Trophoblast cell (in vitro differentiated cells and primary cell): ENCODE measurements at regions not wholly inside any gene's neighbourhood (a gene's known extent, or its start where the extent isn't known, plus 50 kb on each side); places are given as distances from the start of the nearest gene placed in this dataset.

Source experiments
- DNase-seq, 2 donors: peaks; one replicate each; pipeline ENCODE4 v3.0.0-alpha.2; 2016
- H2AFZ ChIP-seq: 2 replicates; pipeline ENCODE4 v1.6.1; 2013; ENCODE audit warnings: low read length, moderate library complexity, mild to moderate bottlenecking; ENCODE audit not compliant: insufficient read depth, poor library complexity
- H2AK5ac ChIP-seq: 2 replicates; pipeline ENCODE4 v1.6.1; 2013; ENCODE audit warnings: mild to moderate bottlenecking, low read length
- H2BK120ac ChIP-seq: 2 replicates; pipeline ENCODE4 v1.6.1; 2013; ENCODE audit warnings: low read length, mild to moderate bottlenecking, moderate library complexity; ENCODE audit not compliant: insufficient read depth, poor library complexity
- H2BK12ac ChIP-seq: 2 replicates; pipeline ENCODE4 v1.6.1; 2013; ENCODE audit warnings: mild to moderate bottlenecking, low read length, moderate library complexity
- H2BK5ac ChIP-seq: 2 replicates; pipeline ENCODE4 v1.6.1; 2013; ENCODE audit warnings: low read length, low read depth, moderate library complexity, mild to moderate bottlenecking; ENCODE audit not compliant: poor library complexity
- H3K14ac ChIP-seq: 2 replicates; pipeline ENCODE4 v1.6.1; 2013; ENCODE audit warnings: mild to moderate bottlenecking, low read length
- H3K18ac ChIP-seq: 2 replicates; pipeline ENCODE4 v1.6.1; 2013; ENCODE audit warnings: mild to moderate bottlenecking, low read length
- H3K23ac ChIP-seq: 2 replicates; pipeline ENCODE4 v1.6.1; 2013; ENCODE audit warnings: low read length
- H3K27ac ChIP-seq: 2 replicates; pipeline ENCODE4 v1.5.1; 2013; ENCODE audit warnings: low read depth, mild to moderate bottlenecking, inconsistent platforms, low read length, moderate library complexity
- H3K27me3 ChIP-seq: 2 replicates; pipeline ENCODE4 v1.6.1; 2013; ENCODE audit warnings: inconsistent platforms, mild to moderate bottlenecking, low read length, moderate library complexity; ENCODE audit not compliant: insufficient read depth
- H3K36me3 ChIP-seq, 2 experiments: 1 replicate in 1 of 2; 2 replicates in 1 of 2; pipeline ENCODE4 v1.6.1; 2013; ENCODE audit warnings: low read length in 2 of 2, mild to moderate bottlenecking in 2 of 2, moderate library complexity in 1 of 2; ENCODE audit not compliant: insufficient read depth in 2 of 2, control insufficient read depth in 1 of 2
- H3K4ac ChIP-seq: 2 replicates; pipeline ENCODE4 v1.6.1; 2013; ENCODE audit warnings: low read depth, mild to moderate bottlenecking, low read length, moderate library complexity
- H3K4me1 ChIP-seq, 2 experiments: 1 replicate in 1 of 2; 2 replicates in 1 of 2; pipeline ENCODE4 v1.6.1; 2013; ENCODE audit warnings: low read length in 2 of 2, mild to moderate bottlenecking in 2 of 2, moderate library complexity in 1 of 2; ENCODE audit not compliant: insufficient read depth in 2 of 2, control insufficient read depth in 1 of 2
- H3K4me2 ChIP-seq: 2 replicates; pipeline ENCODE4 v1.6.1; 2013; ENCODE audit warnings: inconsistent platforms, mild to moderate bottlenecking, low read length, moderate library complexity
- H3K4me3 ChIP-seq: 2 replicates; pipeline ENCODE4 v1.5.1; 2013; ENCODE audit warnings: mild to moderate bottlenecking, low read depth, low read length, inconsistent platforms
- H3K79me1 ChIP-seq: one replicate; pipeline ENCODE4 v1.6.1; 2013; ENCODE audit warnings: low read length
- H3K79me2 ChIP-seq: 2 replicates; pipeline ENCODE4 v1.6.1; 2013; ENCODE audit warnings: low read length, mild to moderate bottlenecking; ENCODE audit not compliant: control insufficient read depth, insufficient read depth, poor library complexity
- H3K9ac ChIP-seq: 2 replicates; pipeline ENCODE4 v1.6.1; 2013; ENCODE audit warnings: mild to moderate bottlenecking, low read length
- H3K9me3 ChIP-seq: 2 replicates; pipeline ENCODE4 v1.6.1; 2013; ENCODE audit warnings: low read depth, mild to moderate bottlenecking, control low read depth, inconsistent platforms, low read length; ENCODE audit not compliant: insufficient read depth
- H4K12ac ChIP-seq: 2 replicates; pipeline ENCODE4 v1.6.1; 2013; ENCODE audit warnings: low read depth, mild to moderate bottlenecking, low read length, moderate library complexity
- H4K8ac ChIP-seq: 2 replicates; pipeline ENCODE4 v1.6.1; 2013; ENCODE audit warnings: low read depth, mild to moderate bottlenecking, low read length, moderate library complexity
- H4K91ac ChIP-seq: one replicate; pipeline ENCODE4 v1.6.1; 2013; ENCODE audit warnings: low read depth, mild to moderate bottlenecking, low read length, moderate library complexity
- WGBS: extraction: QIAGEN DNeasy Blood & Tissue Kit; methylation state at CpG from one replicate; pipeline ENCODE4 v1.1.7; 2013; ENCODE audit warnings: missing lambda C conversion rate; ENCODE audit not compliant: insufficient read length, insufficient coverage; ENCODE audit errors: extremely low coverage; 5-methylcytosine and 5-hydroxymethylcytosine counted together

GRCh38 chr12:25376985-25377384 is 126.3 kb upstream of the KRAS start:
- Histone ChIP-seq H2BK12ac (no peak overlapping the region), H2AK5ac (no peak overlapping the region)
- no CpG with 5 or more reads among the region's 4 CpGs for WGBS

GRCh38 chr12:25376407-25376806 is 125.7 kb upstream of the KRAS start:
- Histone ChIP-seq H4K12ac (no peak overlapping the region), H3K27ac (no peak overlapping the region), H3K4ac (no peak overlapping the region), H3K36me3 (no peaks in the 10 kb centered on the region), H2BK12ac (no peak overlapping the region), H3K4me2 (no peak overlapping the region), H2AFZ (no peak overlapping the region), H2BK5ac (no peak overlapping the region), H3K4me1 (no peaks in the 10 kb centered on the region), H3K79me2 (no peaks in the 10 kb centered on the region), H3K79me1 (no peaks in the 10 kb centered on the region), H3K27me3 (no peaks in the 10 kb centered on the region), H3K18ac (no peak overlapping the region), H3K9ac (no peak overlapping the region), H3K14ac (no peak overlapping the region), H3K23ac (no peak overlapping the region), H3K9me3 (no peaks in the 10 kb centered on the region), H3K4me3 (no peak overlapping the region), H4K8ac (no peak overlapping the region), H2BK120ac (no peak overlapping the region), H2AK5ac (no peak overlapping the region), H4K91ac (no peak overlapping the region)
- no peak for DNase-seq
- WGBS, result no CpG with 5 or more reads among the region's 1 CpG

More at GRCh38 chr12:25376985-25377384, 126.3 kb upstream of the KRAS start:
- Histone ChIP-seq H3K9ac (no peak overlapping the region), H3K4me1 (no peaks in the 10 kb centered on the region), H3K23ac (no peak overlapping the region), H4K8ac (no peak overlapping the region), H3K79me2 (no peaks in the 10 kb centered on the region), H2BK5ac (no peak overlapping the region), H3K27ac (no peak overlapping the region), H3K14ac (no peak overlapping the region), H2BK120ac (no peak overlapping the region), H3K4ac (no peak overlapping the region), H3K4me3 (no peak overlapping the region), H3K36me3 (no peaks in the 10 kb centered on the region), H3K79me1 (no peaks in the 10 kb centered on the region), H4K12ac (no peak overlapping the region), H3K4me2 (no peak overlapping the region), H3K18ac (no peak overlapping the region), H2AFZ (no peak overlapping the region), H4K91ac (no peak overlapping the region), H3K9me3 (no peaks in the 10 kb centered on the region), H3K27me3 (no peaks in the 10 kb centered on the region)
- no peak for DNase-seq

- no peak overlapping the region for H3K4ac ChIP-seq
- WGBS, result no CpG with 5 or more reads among the region's 4 CpGs
- no peaks in the 10 kb centered on the region for H3K79me2 ChIP-seq
- no peaks in the 10 kb centered on the region for H3K27me3 ChIP-seq
- no peaks in the 10 kb centered on the region for H3K79me1 ChIP-seq
- H2AK5ac ChIP-seq, result no peak overlapping the region
- no peak overlapping the region for H2BK12ac ChIP-seq
- no peak overlapping the region for H3K23ac ChIP-seq
- H3K4me3 ChIP-seq, result no peak overlapping the region
- H2BK5ac ChIP-seq, result no peak overlapping the region
- no peak overlapping the region for H2AFZ ChIP-seq
- no peak overlapping the region for H3K14ac ChIP-seq
- H3K4me2 ChIP-seq, result no peak overlapping the region
- H3K9ac ChIP-seq, result no peak overlapping the region
- DNase-seq, result no peak
- no peaks in the 10 kb centered on the region for H3K4me1 ChIP-seq
- no peak overlapping the region for H4K91ac ChIP-seq
- no peak overlapping the region for H4K8ac ChIP-seq
- no peak overlapping the region for H2BK120ac ChIP-seq
- no peak overlapping the region for H4K12ac ChIP-seq
- no peaks in the 10 kb centered on the region for H3K9me3 ChIP-seq
- H3K18ac ChIP-seq, result no peak overlapping the region
- H3K36me3 ChIP-seq, result no peaks in the 10 kb centered on the region
- H3K27ac ChIP-seq, result no peak overlapping the region
Observed at GRCh38 chr12:25372969-25373817, 122.5 kb upstream of the KRAS start.

GRCh38 chr12:25372002-25372401 is 121.3 kb upstream of the KRAS start:
- H3K9me3 ChIP-seq, result peaks cover 2% of the 10 kb centered on the region
- no peak overlapping the region for H2AFZ ChIP-seq
- no peak overlapping the region for H4K91ac ChIP-seq
- no peak overlapping the region for H3K9ac ChIP-seq
- no peaks in the 10 kb centered on the region for H3K27me3 ChIP-seq
- H3K4me2 ChIP-seq, result no peak overlapping the region
- no peaks in the 10 kb centered on the region for H3K4me1 ChIP-seq
- H3K4ac ChIP-seq, result no peak overlapping the region
- H4K12ac ChIP-seq, result no peak overlapping the region
- H3K18ac ChIP-seq, result no peak overlapping the region
- no peak overlapping the region for H3K14ac ChIP-seq
- H4K8ac ChIP-seq, result no peak overlapping the region
- H3K4me3 ChIP-seq, result no peak overlapping the region
- no peaks in the 10 kb centered on the region for H3K36me3 ChIP-seq
- H3K79me2 ChIP-seq, result no peaks in the 10 kb centered on the region
- no peak overlapping the region for H2BK5ac ChIP-seq
- H3K23ac ChIP-seq, result no peak overlapping the region
- no peak overlapping the region for H2BK12ac ChIP-seq
- peak in 1 of 2 donors; percentile 81 for DNase-seq
- no peaks in the 10 kb centered on the region for H3K79me1 ChIP-seq
- no peak overlapping the region for H2BK120ac ChIP-seq
- H2AK5ac ChIP-seq, result no peak overlapping the region
- H3K27ac ChIP-seq, result no peak overlapping the region
